NCI-H774 (cell line): ENCODE measurements at regions not wholly inside any gene's neighbourhood (a gene's known extent, or its start where the extent isn't known, plus 50 kb on each side); places are given as distances from the start of the nearest gene placed in this dataset.
"Not testable (repeated sequence)": the region's sequence is repeated elsewhere in the genome, so short reads cannot be mapped to it uniquely, and the experiment has no call there.

Source experiments
- DNase-seq: peaks from one replicate; lab custom pipeline; 2025; lab: John Stamatoyannopoulos, UW

GRCh38 chr3:151552589-151552988 lies 91.7 kb upstream of the IGSF10 start:
- no peak for DNase-seq

- no peak for DNase-seq
These were observed 89.8 kb upstream of the IGSF10 start for GRCh38 chr3:151550642-151551041.

- no peak for DNase-seq
These were observed 89.3 kb upstream of the IGSF10 start for GRCh38 chr3:151550025-151550618.

GRCh38 chr3:151548195-151548594 lies 87.3 kb upstream of the IGSF10 start:
- DNase-seq = no peak

GRCh38 chr3:151544164-151544548 lies 83.3 kb upstream of the IGSF10 start:
- no peak for DNase-seq

- no peak for DNase-seq
These were observed 80.3 kb upstream of the IGSF10 start for GRCh38 chr3:151541178-151541577.

GRCh38 chr3:151539599-151539998 lies 78.7 kb upstream of the IGSF10 start:
- no peak for DNase-seq

- no peak for DNase-seq
These were observed 77.9 kb upstream of the IGSF10 start for GRCh38 chr3:151538456-151539393.

- DNase-seq = no peak
These were observed 76.9 kb upstream of the IGSF10 start for GRCh38 chr3:151537726-151538125.

GRCh38 chr3:151526757-151527156 lies 65.9 kb upstream of the IGSF10 start:
- DNase-seq = no peak

- DNase-seq = no peak
These were observed 59.2 kb upstream of the IGSF10 start for GRCh38 chr3:151520105-151520504.

- not testable (repeated sequence) for DNase-seq
These were observed 50.6 kb upstream of the IGSF10 start for GRCh38 chr3:151511433-151511832.
